Esophagus muscularis mucosa (tissue), 4 donors: ENCODE measurements at regions not wholly inside any gene's neighbourhood (a gene's known extent, or its start where the extent isn't known, plus 50 kb on each side); places are given as distances from the start of the nearest gene placed in this dataset.

Experiments
- EP300 ChIP-seq: sonication (generic); formaldehyde crosslinking; IDR thresholded peaks from one replicate; pipeline ENCODE4 v1.6.1; 2017; ENCODE audit warnings: antibody characterized with exemption
- POLR2A ChIP-seq: fragments of 450-650 bp; IDR thresholded peaks from one replicate; pipeline ENCODE4 v1.6.1; 2017; ENCODE audit warnings: antibody characterized with exemption, moderate library complexity, mild to moderate bottlenecking, low read depth
- TF ChIP-seq, protein P1 (sequence below), 3 experiments: fragments of 200-600 bp in 2 of 3; fragments of 450-650 bp in 1 of 3; sonication (generic) in 2 of 3; IDR thresholded peaks; one replicate each; pipeline ENCODE4 v1.5.1; 2017 to 2019; ENCODE audit warnings: antibody characterized with exemption in 3 of 3, mild to moderate bottlenecking in 2 of 3, moderate library complexity in 1 of 3

DNA sequence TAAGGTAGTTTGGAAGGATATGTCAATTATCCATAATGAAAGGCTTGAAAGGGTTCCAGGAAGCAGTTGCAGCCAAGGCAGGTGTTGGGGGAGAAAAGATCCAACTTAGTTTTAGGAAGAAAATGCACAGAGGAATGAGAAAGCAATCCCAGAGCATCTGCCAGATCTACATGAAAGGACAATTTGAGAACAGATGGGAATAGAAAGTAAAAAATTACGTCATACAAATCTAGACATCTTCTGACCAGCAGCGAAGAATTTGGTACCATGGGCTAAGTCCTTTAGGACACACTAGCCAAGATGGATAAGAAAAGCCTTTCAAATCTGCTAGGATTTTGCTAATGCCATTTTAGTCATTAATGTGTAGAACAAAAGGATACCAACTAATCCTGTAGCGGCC is 244.1 kb upstream of the PRR16 start:
- TF ChIP-seq, protein P1, sequence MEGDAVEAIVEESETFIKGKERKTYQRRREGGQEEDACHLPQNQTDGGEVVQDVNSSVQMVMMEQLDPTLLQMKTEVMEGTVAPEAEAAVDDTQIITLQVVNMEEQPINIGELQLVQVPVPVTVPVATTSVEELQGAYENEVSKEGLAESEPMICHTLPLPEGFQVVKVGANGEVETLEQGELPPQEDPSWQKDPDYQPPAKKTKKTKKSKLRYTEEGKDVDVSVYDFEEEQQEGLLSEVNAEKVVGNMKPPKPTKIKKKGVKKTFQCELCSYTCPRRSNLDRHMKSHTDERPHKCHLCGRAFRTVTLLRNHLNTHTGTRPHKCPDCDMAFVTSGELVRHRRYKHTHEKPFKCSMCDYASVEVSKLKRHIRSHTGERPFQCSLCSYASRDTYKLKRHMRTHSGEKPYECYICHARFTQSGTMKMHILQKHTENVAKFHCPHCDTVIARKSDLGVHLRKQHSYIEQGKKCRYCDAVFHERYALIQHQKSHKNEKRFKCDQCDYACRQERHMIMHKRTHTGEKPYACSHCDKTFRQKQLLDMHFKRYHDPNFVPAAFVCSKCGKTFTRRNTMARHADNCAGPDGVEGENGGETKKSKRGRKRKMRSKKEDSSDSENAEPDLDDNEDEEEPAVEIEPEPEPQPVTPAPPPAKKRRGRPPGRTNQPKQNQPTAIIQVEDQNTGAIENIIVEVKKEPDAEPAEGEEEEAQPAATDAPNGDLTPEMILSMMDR (IDR thresholded peaks at IDR 0.05) = no peak
- TF ChIP-seq EP300 = no peak
- no peak for TF ChIP-seq POLR2A
